Neural cell (in vitro differentiated cells): ENCODE measurements at regions not wholly inside any gene's neighbourhood (a gene's known extent, or its start where the extent isn't known, plus 50 kb on each side); places are given as distances from the start of the nearest gene placed in this dataset.

Source experiments
- CTCF ChIP-seq: fragments of 450-650 bp; IDR thresholded peaks from 2 replicates; pipeline ENCODE4 v1.5.1; 2014; ENCODE audit warnings: antibody characterized with exemption, mild to moderate bottlenecking, moderate library complexity; ENCODE audit not compliant: poor library complexity, severe bottlenecking
- EP300 ChIP-seq: fragments of 450-650 bp; conservative IDR thresholded peaks from 2 replicates; pipeline ENCODE4 v1.6.1; 2014; ENCODE audit warnings: antibody characterized with exemption, mild to moderate bottlenecking, moderate library complexity; ENCODE audit not compliant: poor library complexity, severe bottlenecking
- POLR2AphosphoS5 ChIP-seq: IDR thresholded peaks from 2 replicates; pipeline ENCODE4 v1.6.1; 2012
- RAD21 ChIP-seq: fragments of 450-650 bp; conservative IDR thresholded peaks from 2 replicates; pipeline ENCODE4 v1.6.1; 2014; ENCODE audit warnings: antibody characterized with exemption, mild to moderate bottlenecking, moderate library complexity
- SMC3 ChIP-seq: fragments of 450-650 bp; conservative IDR thresholded peaks from 2 replicates; pipeline ENCODE4 v1.6.1; 2014; ENCODE audit warnings: antibody characterized with exemption, mild to moderate bottlenecking, moderate library complexity; ENCODE audit not compliant: poor library complexity
- TF ChIP-seq, protein P1 (sequence below): IDR thresholded peaks from 2 replicates; pipeline ENCODE4 v1.6.1; 2012; ENCODE audit warnings: borderline replicate concordance

DNA sequence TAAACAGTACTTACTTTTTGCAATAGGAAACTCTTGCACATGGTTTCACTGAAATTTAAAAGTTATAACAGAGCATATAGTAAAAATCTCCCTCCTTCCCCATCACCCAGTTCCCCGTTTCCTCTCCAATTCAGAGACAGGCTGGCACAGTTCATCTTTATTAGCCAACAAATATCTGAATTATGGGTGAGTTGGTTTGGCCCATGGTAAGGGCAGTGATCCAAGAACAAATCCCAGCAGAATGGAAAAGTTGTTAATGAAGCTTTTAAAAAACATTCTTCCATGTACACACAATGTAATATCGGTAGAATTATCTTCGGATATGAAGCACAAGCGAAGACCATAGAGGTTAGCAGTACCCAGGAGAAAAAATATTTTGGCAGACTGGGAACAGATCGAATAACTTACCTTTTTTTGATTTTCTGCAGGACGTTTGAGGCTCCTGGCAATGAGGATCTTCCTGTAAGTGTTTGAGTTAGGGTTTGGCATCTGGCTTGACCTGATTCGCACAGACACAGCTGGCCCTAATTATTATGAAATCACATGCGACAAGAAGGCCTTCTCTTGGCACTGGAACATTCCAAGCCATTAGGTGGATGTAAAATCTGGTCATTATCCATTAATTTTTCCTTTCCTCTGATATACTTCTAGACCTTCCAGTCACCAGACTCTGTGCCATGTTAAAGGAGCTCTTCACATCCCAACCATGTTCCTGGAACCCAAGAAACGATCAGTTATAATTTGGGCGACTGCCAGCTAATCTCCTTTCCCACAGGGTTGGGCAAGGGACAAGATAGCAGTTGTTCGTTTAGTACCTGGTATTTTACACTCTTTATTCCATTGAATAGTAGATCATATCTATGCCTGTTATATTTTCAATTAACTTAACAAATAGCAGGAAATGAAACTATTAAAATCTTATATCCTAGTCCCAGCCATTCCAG is 139.4 kb upstream of the TSC22D1 start:
- TF ChIP-seq CTCF = no peak
- TF ChIP-seq, protein P1, sequence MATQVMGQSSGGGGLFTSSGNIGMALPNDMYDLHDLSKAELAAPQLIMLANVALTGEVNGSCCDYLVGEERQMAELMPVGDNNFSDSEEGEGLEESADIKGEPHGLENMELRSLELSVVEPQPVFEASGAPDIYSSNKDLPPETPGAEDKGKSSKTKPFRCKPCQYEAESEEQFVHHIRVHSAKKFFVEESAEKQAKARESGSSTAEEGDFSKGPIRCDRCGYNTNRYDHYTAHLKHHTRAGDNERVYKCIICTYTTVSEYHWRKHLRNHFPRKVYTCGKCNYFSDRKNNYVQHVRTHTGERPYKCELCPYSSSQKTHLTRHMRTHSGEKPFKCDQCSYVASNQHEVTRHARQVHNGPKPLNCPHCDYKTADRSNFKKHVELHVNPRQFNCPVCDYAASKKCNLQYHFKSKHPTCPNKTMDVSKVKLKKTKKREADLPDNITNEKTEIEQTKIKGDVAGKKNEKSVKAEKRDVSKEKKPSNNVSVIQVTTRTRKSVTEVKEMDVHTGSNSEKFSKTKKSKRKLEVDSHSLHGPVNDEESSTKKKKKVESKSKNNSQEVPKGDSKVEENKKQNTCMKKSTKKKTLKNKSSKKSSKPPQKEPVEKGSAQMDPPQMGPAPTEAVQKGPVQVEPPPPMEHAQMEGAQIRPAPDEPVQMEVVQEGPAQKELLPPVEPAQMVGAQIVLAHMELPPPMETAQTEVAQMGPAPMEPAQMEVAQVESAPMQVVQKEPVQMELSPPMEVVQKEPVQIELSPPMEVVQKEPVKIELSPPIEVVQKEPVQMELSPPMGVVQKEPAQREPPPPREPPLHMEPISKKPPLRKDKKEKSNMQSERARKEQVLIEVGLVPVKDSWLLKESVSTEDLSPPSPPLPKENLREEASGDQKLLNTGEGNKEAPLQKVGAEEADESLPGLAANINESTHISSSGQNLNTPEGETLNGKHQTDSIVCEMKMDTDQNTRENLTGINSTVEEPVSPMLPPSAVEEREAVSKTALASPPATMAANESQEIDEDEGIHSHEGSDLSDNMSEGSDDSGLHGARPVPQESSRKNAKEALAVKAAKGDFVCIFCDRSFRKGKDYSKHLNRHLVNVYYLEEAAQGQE = no peak
- TF ChIP-seq EP300 = no peak
- TF ChIP-seq SMC3 = no peak
- no peak for TF ChIP-seq POLR2AphosphoS5
- no peak for TF ChIP-seq RAD21
